NCI-H774 (cell line): ENCODE measurements at regions not wholly inside any gene's neighbourhood (a gene's known extent, or its start where the extent isn't known, plus 50 kb on each side); places are given as distances from the start of the nearest gene placed in this dataset.
A peak's percentile ranks its signal among the peaks of the same experiment; 100 is the strongest.
"Not testable (repeated sequence)": the region's sequence is repeated elsewhere in the genome, so short reads cannot be mapped to it uniquely, and the experiment has no call there.

Experiments
- DNase-seq: peaks from one replicate; lab custom pipeline; 2025; lab: John Stamatoyannopoulos, UW

- DNase-seq: no peak
These were observed 473.3 kb upstream of the PLXNA2 start for GRCh38 chr1:208717525-208717924.

DNA sequence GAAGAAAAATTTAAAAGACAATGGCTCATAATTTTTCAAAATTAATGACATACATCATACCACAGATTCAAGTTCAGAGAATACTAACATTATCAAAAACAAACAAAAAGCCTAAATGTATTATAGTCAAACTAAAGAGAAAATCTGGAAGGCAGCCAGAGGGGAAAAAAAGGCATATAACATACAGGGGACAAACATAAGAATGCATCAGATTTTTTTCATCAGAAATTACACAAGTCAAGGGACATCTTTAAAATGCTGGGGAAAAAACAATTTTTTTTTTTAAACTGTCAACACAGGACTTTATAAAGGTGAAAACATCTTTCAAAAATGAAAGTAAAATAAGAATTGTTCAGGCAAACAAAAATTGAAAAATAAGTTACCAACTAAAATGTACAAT lies 478.4 kb upstream of the PLXNA2 start:
- DNase-seq: no peak

DNA sequence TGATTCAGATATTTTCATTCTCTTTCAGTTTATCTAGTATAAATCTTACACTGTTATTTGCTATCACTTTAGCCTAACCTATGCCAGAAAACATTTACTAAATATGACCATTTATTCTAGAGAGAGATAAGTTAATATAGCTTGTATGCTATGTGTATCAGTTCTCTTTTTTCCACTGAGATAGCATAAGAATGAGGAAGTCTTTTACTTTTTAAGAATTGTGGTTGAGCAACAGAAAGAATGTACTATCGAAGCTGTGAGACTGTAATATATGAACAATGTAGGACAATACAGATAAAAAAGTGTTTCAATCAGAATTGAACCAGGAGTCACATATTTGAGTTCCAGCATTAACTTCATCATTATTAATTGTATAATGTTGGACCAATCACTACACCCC lies 479.9 kb upstream of the PLXNA2 start:
- DNase-seq: no peak

DNA sequence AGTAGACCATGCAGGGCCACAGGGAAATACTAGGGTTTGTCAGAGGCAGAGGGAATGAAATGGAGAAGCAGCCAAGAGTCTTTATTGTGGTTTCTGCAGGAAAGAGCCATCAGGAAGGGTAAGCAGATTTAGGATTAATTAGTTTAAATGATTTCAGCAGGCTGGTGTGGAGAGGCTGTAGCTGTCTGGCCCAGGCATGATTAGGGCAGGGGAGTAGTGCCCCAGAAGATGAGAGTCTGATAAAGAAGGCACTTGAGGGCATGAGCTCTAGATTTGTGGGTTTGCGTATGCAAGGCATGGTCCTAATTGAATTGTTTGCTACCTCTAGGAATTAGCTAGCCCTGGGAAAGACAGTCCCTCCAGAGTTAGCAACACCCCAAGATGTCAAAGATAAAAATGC lies 484.6 kb upstream of the PLXNA2 start:
- DNase-seq: no peak

GRCh38 chr1:208731981-208732821 lies 488.0 kb upstream of the PLXNA2 start:
- peak; percentile 70 for DNase-seq

DNA sequence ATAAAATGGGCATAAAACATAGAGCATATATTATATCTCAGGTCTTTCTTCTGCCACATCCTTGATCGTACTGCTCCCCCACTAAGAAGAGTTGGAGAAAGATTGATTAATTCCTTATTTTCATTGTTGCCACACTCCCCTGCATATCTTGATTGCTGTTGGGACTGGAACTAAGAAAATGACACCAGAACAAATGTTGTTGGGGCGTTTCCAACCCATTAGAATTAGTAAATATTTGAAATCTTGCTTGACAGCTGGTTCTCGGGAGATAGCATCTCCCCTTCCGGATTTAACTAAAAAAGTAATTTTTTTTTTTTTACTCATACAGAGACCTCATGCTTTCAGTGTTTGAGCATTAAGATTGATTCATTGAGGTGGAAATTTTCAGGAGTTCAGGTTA lies 493.0 kb upstream of the PLXNA2 start:
- no peak for DNase-seq

- no peak for DNase-seq
These were observed 493.7 kb upstream of the PLXNA2 start for GRCh38 chr1:208737922-208738321.

- not testable (repeated sequence) for DNase-seq
These were observed 495.5 kb upstream of the PLXNA2 start for GRCh38 chr1:208739636-208740035.

DNA sequence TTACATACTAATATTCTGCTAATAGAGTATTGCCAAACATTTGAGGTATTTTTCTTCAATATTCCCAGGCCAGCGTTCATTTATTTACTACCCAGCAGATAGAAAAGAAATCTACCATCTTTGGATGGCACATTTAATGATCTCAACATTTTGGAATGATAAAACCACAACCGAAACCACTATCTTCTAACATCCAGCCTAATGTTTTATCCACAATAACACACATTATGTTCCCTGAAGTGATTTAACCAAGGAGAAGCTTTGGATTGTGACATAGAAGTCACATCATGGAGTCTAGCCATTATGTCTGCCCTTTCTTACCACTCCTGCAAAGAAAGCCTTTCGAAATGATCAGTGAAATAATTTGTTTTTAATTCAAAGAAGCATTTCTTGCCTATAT lies 497.1 kb upstream of the PLXNA2 start:
- no peak for DNase-seq

GRCh38 chr1:208743361-208743760 lies 499.2 kb upstream of the PLXNA2 start:
- no peak for DNase-seq

DNA sequence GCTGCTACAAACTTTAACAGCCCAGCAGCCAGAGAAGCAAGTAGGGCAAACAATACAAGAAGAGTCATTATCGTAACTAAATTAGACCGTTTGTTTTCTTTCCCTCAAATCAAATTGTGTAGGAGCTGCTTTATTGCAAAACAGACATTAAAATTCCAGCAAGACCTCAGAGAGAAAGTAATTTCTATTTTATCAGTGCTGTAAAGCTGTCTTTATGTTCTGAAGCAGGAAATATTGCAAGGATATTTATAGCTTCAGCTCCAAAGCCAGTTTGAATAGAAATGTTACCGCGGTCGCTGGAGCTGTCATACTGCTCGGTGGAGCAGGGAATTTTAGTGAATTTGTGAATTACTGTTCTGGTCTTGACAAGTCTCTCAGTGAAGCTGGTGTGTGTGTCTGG lies 503.8 kb upstream of the PLXNA2 start:
- no peak for DNase-seq

- DNase-seq: no peak
These were observed 504.4 kb upstream of the PLXNA2 start for GRCh38 chr1:208748387-208749165.

GRCh38 chr1:208756339-208756981 lies 512.3 kb upstream of the PLXNA2 start:
- DNase-seq: no peak

- no peak for DNase-seq
These were observed 513.7 kb upstream of the PLXNA2 start for GRCh38 chr1:208757846-208758245.

GRCh38 chr1:208759255-208759654 lies 515.1 kb upstream of the PLXNA2 start:
- DNase-seq: no peak

DNA sequence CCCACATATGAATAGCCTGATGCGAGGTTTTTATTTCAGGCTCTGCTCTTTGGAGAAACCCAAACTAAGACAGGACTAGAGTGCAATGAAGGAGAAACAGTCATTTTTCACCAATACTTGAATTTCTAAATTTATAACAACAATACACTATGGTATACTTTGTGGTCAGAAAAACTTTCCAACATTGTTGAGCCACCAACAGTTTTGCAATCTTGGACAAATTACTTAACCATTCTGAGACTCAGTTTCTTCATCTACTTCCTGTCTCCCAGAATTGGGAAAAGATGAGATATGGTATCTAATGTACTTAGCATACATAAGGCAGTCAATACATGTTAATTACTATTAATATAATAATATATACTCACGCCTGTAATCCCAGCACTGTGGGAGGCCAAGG lies 519.8 kb upstream of the PLXNA2 start:
- no peak for DNase-seq

DNA sequence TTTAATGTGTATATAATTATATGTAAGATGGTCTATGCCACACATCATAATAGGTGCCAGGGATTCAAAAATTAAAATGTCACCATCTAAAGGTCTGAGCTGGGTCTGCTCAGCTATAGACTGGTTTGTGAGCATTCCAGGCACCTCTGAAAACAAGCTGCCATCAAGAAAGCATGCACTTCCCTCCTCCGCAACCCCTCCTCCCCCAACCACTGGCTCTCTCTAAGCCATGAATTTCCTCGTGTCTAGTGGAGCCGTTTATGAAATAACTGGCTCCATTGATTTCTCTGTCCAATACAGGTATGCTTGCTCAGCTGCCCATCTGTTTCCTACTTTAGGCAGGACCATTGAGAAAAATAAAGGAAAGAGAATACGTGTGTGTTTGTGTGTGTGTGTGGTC lies 522.6 kb upstream of the PLXNA2 start:
- peak; percentile 48 for DNase-seq

GRCh38 chr1:208767816-208768215 lies 523.6 kb upstream of the PLXNA2 start:
- no peak for DNase-seq

GRCh38 chr1:208772891-208773290 lies 528.7 kb upstream of the PLXNA2 start:
- DNase-seq: no peak

GRCh38 chr1:208775841-208776240 lies 531.7 kb upstream of the PLXNA2 start:
- DNase-seq: no peak

DNA sequence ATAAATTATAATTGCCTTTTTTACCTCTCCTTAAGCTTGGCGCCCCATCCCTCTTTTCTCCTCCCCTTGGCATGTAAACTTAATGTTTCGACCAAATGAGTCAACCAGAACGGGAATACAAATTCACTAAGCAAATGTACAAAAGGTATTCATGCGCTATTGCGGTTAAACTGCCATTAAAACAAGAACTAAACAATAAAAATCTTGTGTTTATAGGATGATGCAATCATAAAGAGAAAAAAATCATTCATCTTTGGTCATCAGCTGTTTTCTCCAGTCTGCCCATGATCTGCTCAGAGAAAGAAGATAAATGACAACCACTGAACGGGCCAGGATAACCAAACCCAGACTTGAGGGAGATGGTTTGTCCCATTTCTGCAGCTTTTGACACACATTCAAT lies 534.2 kb upstream of the PLXNA2 start:
- no peak for DNase-seq

DNA sequence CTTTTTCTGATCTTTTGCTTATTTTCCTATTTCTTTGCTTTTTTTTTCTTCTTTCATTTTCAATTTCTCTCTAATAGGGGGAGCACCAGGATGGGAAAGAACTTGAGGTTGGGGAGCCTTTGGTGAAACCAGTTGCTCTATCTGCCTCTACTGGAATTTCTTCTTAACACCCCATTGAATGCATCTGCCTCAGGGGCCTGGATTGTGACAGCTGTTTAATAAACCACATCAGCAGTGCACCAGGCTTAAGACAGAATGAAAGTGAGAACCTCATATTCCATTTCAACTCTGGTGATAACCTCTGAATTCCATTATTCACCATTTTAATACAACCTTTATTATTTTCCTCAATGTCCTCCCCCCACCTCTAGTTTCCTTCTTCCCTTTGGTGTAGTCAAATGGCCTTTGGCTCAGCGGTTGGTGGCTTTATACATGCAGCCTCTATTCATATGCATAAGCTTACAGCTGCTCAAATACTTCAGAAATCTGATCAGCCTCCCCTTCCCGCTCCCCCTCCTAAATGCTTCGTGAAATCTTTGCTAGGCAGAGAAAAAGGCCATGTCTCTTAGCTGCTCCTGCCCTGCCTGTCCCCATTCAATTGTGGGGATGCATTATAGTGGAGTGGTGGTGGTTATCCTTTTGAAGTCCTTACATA lies 537.3 kb upstream of the PLXNA2 start:
- DNase-seq: peak; percentile 84
